A549 (cell line): ENCODE measurements at regions not wholly inside any gene's neighbourhood (a gene's known extent, or its start where the extent isn't known, plus 50 kb on each side); places are given as distances from the start of the nearest gene placed in this dataset.

ENCODE experiments used
- ATAC-seq, 2 experiments: fragments of 200-7000 bp in 1 of 2; fragments of >200 bp in 1 of 2; cut with Nextera tagmentation in 1 of 2; cut with Tn5 transposase in 1 of 2; 3 replicates each; pipeline versions ENCODE4 v1.8.0 to v1.9.1; 2018 to 2020; ENCODE audit warnings: mild to moderate bottlenecking in 1 of 2, moderate library complexity in 1 of 2
- CTCF ChIA-PET: fragments of 300-600 bp; sonication (Branson Sonifier 250); formaldehyde crosslinking; extraction: SDS; loops from one replicate; lab custom pipeline; 2021; ENCODE audit warnings: antibody characterized with exemption, inconsistent platforms; lab: Yijun Ruan, JAX
- POLR2A ChIA-PET: fragments of 350-600 bp; formaldehyde crosslinking; extraction: SDS; loops from one replicate; lab custom pipeline; 2021; ENCODE audit warnings: antibody characterized with exemption, inconsistent platforms; lab: Yijun Ruan, JAX
- DNase-seq, 2 experiments: peaks; one replicate each; pipeline versions ENCODE4 v3.0.0 to v3.0.0-alpha.2; 2011 to 2016; ENCODE audit warnings: low read depth in 1 of 2, low spot score in 1 of 2
- FAIRE-seq: peaks from 2 replicates; lab custom pipeline; 2011; peaks lifted over from hg19 to GRCh38; lab: Jason Lieb, UNC
- H3K27ac ChIP-seq, 2 experiments: fragments of >200 bp; sonication (Bioruptor Twin); formaldehyde crosslinking; 3 replicates each; pipeline ENCODE4 v1.5.1; 2016 to 2017
- H3K4me1 ChIP-seq: fragments of >200 bp; sonication (Bioruptor Twin); formaldehyde crosslinking; 3 replicates; pipeline ENCODE4 v1.6.1; 2016
- H3K4me2 ChIP-seq: fragments of >200 bp; sonication (Bioruptor Twin); formaldehyde crosslinking; 3 replicates; pipeline ENCODE4 v1.6.1; 2016
- H3K4me3 ChIP-seq: fragments of >200 bp; sonication (Bioruptor Twin); formaldehyde crosslinking; 3 replicates; pipeline ENCODE4 v1.5.1; 2016
- H3K9me3 ChIP-seq: fragments of >200 bp; sonication (Bioruptor Twin); formaldehyde crosslinking; 3 replicates; pipeline ENCODE4 v1.6.1; 2016
- CBX8 ChIP-seq: fragments of 200-600 bp; sonication (generic); IDR thresholded peaks from 2 replicates; pipeline ENCODE4 v1.6.1; 2016
- EP300 ChIP-seq, 2 experiments: fragments of >200 bp; sonication (Bioruptor Twin); formaldehyde crosslinking; IDR thresholded peaks; 2 replicates in 1 of 2; 3 replicates in 1 of 2; pipeline ENCODE4 v1.6.1; 2016 to 2017
- FOSB ChIP-seq: fragments of 250-450 bp; sonication (Bioruptor Pico); IDR thresholded peaks from 2 replicates; pipeline ENCODE4 v1.5.0; 2020; ENCODE audit warnings: mild to moderate bottlenecking, moderate library complexity
- FOSL2 ChIP-seq, 2 experiments: fragments of 450-650 bp in 1 of 2; fragments of >200 bp in 1 of 2; sonication (Bioruptor Twin) in 1 of 2; formaldehyde crosslinking; IDR thresholded peaks; 2 replicates each; pipeline versions ENCODE4 v1.5.0 to v1.6.1; 2016 to 2020; ENCODE audit warnings: mild to moderate bottlenecking in 1 of 2, moderate library complexity in 1 of 2
- HEYL ChIP-seq: fragments of 250-450 bp; sonication (Bioruptor Pico); IDR thresholded peaks from 2 replicates; pipeline ENCODE4 v1.8.0; 2021; ENCODE audit warnings: mild to moderate bottlenecking, moderate library complexity
- HOXA7 ChIP-seq: fragments of 250-450 bp; sonication (Bioruptor Pico); IDR thresholded peaks from 2 replicates; pipeline ENCODE4 v1.5.0; 2020; ENCODE audit warnings: mild to moderate bottlenecking, moderate library complexity
- KDM5A ChIP-seq: fragments of 200-600 bp; sonication (generic); IDR thresholded peaks from 2 replicates; pipeline ENCODE4 v1.6.1; 2016; ENCODE audit warnings: antibody characterized with exemption, mild to moderate bottlenecking
- MYC ChIP-seq: IDR thresholded peaks from 2 replicates; pipeline ENCODE4 v1.6.1; 2012; ENCODE audit warnings: mild to moderate bottlenecking, inconsistent platforms, low read length, improper control_type of control experiment, borderline replicate concordance
- RNF2 ChIP-seq: fragments of 200-600 bp; sonication (generic); IDR thresholded peaks from 2 replicates; pipeline ENCODE4 v1.6.1; 2016; ENCODE audit warnings: low read depth, mild to moderate bottlenecking, antibody characterized with exemption, moderate library complexity, borderline replicate concordance
- ZFP36 ChIP-seq: fragments of 450-650 bp; IDR thresholded peaks from 2 replicates; pipeline ENCODE4 v1.6.1; 2014; ENCODE audit warnings: borderline replicate concordance; ENCODE audit not compliant: partially characterized antibody
- ZSCAN20 ChIP-seq: fragments of 250-450 bp; sonication (Bioruptor Pico); IDR thresholded peaks from 2 replicates; pipeline ENCODE4 v1.8.0; 2022; ENCODE audit warnings: mild to moderate bottlenecking, moderate library complexity
- WGBS: methylation state at CpG from one replicate; pipeline ENCODE4 v1.1.6; 2017; ENCODE audit errors: missing lambda C conversion rate; 5-methylcytosine and 5-hydroxymethylcytosine counted together
- TF ChIP-seq, protein P1 (sequence below): fragments of 200-600 bp; sonication (generic); IDR thresholded peaks from 2 replicates; pipeline ENCODE4 v1.6.1; 2016; ENCODE audit warnings: antibody characterized with exemption, mild to moderate bottlenecking, moderate library complexity
- TF ChIP-seq, protein P2 (sequence below): fragments of 250-450 bp; sonication (Bioruptor Pico); IDR thresholded peaks from 2 replicates; pipeline ENCODE4 v1.5.0; 2020; ENCODE audit warnings: low read depth, mild to moderate bottlenecking, moderate library complexity
- TF ChIP-seq, protein P3 (sequence below): IDR thresholded peaks from 2 replicates; pipeline ENCODE4 v1.6.1; 2012; ENCODE audit warnings: low read depth, borderline replicate concordance
- TF ChIP-seq, protein P4 (sequence below): fragments of 250-450 bp; sonication (Bioruptor Pico); IDR thresholded peaks from 2 replicates; pipeline ENCODE4 v1.5.0; 2021; ENCODE audit warnings: mild to moderate bottlenecking, moderate library complexity, borderline replicate concordance

DNA sequence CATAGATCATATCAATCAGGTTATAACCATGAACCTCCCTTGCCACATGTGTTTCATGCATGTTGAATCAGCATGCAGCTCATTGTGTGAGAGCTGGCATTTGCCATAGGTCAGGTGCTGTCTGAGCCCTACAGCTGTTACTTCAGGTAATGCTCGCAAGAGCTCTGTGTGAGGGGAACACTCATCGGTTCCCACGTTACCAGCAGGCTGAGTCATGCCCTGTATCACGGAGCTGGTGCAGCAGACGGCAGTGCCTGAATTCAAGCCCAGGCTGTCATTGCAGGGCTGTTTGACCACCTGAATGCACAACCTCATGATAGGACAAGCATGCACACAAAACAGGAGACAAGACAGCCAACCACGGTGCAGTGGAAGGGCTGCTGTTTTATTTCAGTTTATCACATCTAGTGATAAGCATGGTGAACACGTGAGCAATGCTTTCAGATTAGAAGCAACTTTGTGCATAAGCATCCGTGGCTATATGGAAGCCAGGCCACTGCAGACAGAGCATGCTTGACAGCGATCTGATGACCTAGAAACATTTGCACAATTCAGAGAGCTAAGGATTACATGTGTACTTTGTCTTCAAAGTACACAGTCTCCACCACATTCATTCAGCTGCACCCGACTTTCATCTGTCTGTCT lies 56.4 kb upstream of the PFKP start:
- ChIA-PET CTCF (interaction anchor here (1.4 to 2.6 kb wide), 2 partner anchors 33 to 66 kb away, joined by 3 to 12 read pairs; no protein-coding TSS in a partner anchor), POLR2A (no interaction called here)
- H3K9me3 ChIP-seq: peaks cover 4% of the 10 kb centered on the region; the same call in 1 of the 3 replicates
- H3K27ac ChIP-seq: no peak overlapping the region
- no peak overlapping the region for H3K4me2 ChIP-seq
- H3K4me3 ChIP-seq: no peak overlapping the region
- TF ChIP-seq, protein P1, sequence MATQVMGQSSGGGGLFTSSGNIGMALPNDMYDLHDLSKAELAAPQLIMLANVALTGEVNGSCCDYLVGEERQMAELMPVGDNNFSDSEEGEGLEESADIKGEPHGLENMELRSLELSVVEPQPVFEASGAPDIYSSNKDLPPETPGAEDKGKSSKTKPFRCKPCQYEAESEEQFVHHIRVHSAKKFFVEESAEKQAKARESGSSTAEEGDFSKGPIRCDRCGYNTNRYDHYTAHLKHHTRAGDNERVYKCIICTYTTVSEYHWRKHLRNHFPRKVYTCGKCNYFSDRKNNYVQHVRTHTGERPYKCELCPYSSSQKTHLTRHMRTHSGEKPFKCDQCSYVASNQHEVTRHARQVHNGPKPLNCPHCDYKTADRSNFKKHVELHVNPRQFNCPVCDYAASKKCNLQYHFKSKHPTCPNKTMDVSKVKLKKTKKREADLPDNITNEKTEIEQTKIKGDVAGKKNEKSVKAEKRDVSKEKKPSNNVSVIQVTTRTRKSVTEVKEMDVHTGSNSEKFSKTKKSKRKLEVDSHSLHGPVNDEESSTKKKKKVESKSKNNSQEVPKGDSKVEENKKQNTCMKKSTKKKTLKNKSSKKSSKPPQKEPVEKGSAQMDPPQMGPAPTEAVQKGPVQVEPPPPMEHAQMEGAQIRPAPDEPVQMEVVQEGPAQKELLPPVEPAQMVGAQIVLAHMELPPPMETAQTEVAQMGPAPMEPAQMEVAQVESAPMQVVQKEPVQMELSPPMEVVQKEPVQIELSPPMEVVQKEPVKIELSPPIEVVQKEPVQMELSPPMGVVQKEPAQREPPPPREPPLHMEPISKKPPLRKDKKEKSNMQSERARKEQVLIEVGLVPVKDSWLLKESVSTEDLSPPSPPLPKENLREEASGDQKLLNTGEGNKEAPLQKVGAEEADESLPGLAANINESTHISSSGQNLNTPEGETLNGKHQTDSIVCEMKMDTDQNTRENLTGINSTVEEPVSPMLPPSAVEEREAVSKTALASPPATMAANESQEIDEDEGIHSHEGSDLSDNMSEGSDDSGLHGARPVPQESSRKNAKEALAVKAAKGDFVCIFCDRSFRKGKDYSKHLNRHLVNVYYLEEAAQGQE: no peak
- TF ChIP-seq HOXA7 (CRISPR knock-in tag): no peak
- TF ChIP-seq ZSCAN20: no peak
- TF ChIP-seq, protein P2, sequence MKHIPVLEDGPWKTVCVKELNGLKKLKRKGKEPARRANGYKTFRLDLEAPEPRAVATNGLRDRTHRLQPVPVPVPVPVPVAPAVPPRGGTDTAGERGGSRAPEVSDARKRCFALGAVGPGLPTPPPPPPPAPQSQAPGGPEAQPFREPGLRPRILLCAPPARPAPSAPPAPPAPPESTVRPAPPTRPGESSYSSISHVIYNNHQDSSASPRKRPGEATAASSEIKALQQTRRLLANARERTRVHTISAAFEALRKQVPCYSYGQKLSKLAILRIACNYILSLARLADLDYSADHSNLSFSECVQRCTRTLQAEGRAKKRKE (CRISPR knock-in tag): no peak
- no peak for TF ChIP-seq HEYL
- no peak for TF ChIP-seq MYC
- no peak for TF ChIP-seq CBX8
- TF ChIP-seq FOSB (CRISPR knock-in tag): no peak
- no peak for TF ChIP-seq RNF2
- TF ChIP-seq, protein P3, sequence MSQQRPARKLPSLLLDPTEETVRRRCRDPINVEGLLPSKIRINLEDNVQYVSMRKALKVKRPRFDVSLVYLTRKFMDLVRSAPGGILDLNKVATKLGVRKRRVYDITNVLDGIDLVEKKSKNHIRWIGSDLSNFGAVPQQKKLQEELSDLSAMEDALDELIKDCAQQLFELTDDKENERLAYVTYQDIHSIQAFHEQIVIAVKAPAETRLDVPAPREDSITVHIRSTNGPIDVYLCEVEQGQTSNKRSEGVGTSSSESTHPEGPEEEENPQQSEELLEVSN: no peak
- no peak for TF ChIP-seq ZFP36
- TF ChIP-seq, protein P4, sequence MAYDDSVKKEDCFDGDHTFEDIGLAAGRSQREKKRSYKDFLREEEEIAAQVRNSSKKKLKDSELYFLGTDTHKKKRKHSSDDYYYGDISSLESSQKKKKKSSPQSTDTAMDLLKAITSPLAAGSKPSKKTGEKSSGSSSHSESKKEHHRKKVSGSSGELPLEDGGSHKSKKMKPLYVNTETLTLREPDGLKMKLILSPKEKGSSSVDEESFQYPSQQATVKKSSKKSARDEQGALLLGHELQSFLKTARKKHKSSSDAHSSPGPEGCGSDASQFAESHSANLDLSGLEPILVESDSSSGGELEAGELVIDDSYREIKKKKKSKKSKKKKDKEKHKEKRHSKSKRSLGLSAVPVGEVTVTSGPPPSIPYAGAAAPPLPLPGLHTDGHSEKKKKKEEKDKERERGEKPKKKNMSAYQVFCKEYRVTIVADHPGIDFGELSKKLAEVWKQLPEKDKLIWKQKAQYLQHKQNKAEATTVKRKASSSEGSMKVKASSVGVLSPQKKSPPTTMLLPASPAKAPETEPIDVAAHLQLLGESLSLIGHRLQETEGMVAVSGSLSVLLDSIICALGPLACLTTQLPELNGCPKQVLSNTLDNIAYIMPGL (CRISPR knock-in tag): no peak
- no peak for TF ChIP-seq FOSL2 (IDR thresholded peaks at IDR 0.05)
- TF ChIP-seq FOSL2 (CRISPR knock-in tag; IDR thresholded peaks at IDR 0.05): no peak
- no peak for DNase-seq
- ATAC-seq: peak; percentile 45 to 49; a peak in 3 of 6 replicates
- no peaks in the 10 kb centered on the region for H3K4me1 ChIP-seq
- 35% methylated on average over 10 of the region's 10 CpGs for whole genome bisulfite sequencing
- FAIRE-seq: no peak

DNA sequence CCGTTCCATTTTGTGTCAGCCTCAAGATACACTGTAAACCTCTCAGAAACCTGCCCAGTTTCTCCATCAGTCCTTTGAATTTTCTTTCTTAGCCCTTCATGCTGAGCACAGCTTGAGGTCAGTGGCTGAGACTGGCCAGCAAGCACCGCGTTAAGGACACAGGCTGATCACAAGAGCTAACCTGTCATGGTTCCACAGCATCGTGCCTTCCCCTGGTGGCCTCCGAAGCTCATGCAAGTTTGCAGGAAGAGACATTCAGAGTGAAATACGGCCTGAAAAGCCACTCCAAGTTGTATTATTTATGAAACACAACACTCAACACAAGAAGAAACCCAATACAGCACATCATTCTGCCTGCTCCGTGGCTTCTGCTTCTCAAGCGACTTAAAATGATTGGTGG lies 57.0 kb upstream of the PFKP start:
- TF ChIP-seq EP300 (IDR thresholded peaks at IDR 0.05) (no peak), KDM5A (no peak)
- Histone ChIP-seq H3K4me1 (no peaks in the 10 kb centered on the region), H3K4me2 (no peak overlapping the region), H3K27ac (no peak overlapping the region), H3K4me3 (no peak overlapping the region), H3K9me3 (peaks cover 4% of the 10 kb centered on the region; the same call in 1 of the 3 replicates)
- CTCF ChIA-PET: interaction anchor here (1.4 to 2.6 kb wide), 2 partner anchors 33 to 65 kb away, joined by 3 to 12 read pairs; no protein-coding TSS in a partner anchor
- POLR2A ChIA-PET: no interaction called here
- DNase-seq (no peak), ATAC-seq (peak in 1 of 2 experiments; percentile 55; a peak in 2 of 6 replicates), FAIRE-seq (no peak)
- 50% methylated on average over 8 of the region's 8 CpGs for WGBS
